NCI-H1092 (cell line): ENCODE measurements at regions not wholly inside any gene's neighbourhood (a gene's known extent, or its start where the extent isn't known, plus 50 kb on each side); places are given as distances from the start of the nearest gene placed in this dataset.

Experiments
- DNase-seq: peaks from one replicate; lab custom pipeline; 2025; lab: John Stamatoyannopoulos, UW

DNA sequence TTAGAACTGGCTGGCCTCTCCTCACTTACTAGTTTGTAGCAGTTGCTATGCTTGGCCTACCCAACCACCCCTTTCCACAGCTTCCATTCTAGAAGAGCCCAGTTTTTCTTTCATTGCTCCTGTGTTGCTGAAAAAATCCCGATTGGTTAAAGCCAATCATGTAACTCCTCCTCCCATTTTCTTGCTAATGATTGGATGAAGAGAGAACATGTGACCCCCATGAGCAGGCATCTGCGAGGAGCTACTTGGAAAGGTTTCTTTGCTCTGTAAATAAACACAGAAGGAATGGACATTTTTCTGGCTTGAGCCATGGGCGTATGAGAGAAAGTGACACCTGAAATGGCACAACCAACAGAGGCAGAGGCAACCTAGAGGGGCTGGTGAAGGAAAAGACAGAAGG is 773.8 kb upstream of the TBX3 start:
- DNase-seq, result no peak

DNA sequence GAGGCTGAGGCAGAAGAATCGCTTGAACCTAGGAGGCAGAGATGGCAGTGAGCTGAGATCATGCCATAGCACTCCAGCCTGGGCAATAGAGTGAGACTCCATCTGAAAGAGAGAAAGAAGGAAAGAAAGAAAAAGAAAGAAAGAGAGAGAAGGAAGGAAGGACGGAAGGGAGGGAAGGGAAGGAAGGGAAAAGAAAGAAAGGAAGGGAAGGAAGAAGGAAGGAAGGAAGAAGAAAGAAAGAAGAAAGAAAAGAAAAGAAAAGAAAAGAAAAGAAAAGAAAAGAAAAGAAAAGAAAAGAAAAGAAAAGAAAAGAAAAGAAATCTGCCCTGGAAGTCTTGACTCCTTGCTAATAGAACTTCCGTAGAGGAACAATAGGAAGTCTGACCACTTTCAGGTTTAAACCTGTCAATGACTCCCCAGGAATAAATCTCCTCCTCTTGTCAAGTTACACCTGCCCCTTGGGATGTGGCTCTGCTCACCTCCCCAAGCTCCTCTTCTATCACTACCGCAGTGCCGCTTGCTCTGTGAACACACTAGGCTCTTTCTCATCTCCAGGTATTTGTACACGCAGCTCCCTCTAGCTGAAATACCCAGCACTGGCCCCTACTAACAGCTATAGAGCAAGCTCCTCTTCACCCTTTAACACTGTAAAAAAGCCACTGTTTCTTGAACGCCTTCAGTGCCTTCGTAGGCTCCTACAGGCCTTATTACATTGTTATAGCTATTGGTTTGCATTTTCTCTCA is 773.1 kb upstream of the TBX3 start:
- DNase-seq, result no peak

DNA sequence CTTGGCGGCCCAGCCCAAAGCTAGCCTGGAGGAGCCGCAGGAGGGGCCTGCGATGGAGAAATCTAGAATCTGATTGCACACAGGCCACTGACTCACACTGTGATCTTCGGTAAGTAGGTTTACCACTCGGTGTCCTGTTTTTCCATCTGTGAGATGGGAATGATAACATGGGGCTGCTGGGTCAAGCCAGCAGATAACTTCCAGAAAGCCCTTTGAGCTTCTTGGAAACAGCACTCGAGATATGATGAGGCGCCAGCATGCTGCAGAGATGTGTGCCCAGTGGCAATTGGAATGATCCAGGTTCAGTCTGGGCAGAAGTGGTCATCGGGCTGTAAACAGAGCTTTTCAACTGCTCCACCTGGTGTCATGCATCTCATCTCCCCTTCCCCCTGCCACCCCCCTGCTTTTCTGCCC is 771.3 kb upstream of the TBX3 start:
- no peak for DNase-seq

DNA sequence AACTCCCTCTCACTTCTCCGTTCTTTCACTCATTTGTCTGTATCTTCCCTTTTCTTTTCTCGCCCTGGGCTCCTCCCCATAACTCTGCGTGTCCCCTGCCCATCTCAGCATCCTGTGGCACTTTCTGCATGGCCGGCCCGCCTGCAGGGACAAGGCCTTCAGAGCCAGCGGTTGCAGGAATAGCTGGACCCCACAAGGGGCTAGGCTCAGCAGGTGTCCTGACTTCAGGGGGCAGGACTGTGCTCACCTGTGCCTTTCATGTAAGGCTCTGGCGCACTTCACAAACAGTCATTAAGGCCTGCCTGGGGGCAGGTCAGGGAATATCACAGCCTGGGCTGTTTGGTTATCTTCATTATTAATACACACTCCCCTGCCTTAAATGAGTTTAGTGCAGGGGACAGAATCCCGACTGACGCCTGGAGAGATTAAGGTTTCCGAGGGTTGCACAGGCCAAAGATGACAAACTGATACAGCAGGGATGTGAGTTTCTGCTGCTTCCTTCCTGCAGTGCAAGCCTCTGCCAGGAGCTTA is 768.8 kb upstream of the TBX3 start:
- no peak for DNase-seq

DNA sequence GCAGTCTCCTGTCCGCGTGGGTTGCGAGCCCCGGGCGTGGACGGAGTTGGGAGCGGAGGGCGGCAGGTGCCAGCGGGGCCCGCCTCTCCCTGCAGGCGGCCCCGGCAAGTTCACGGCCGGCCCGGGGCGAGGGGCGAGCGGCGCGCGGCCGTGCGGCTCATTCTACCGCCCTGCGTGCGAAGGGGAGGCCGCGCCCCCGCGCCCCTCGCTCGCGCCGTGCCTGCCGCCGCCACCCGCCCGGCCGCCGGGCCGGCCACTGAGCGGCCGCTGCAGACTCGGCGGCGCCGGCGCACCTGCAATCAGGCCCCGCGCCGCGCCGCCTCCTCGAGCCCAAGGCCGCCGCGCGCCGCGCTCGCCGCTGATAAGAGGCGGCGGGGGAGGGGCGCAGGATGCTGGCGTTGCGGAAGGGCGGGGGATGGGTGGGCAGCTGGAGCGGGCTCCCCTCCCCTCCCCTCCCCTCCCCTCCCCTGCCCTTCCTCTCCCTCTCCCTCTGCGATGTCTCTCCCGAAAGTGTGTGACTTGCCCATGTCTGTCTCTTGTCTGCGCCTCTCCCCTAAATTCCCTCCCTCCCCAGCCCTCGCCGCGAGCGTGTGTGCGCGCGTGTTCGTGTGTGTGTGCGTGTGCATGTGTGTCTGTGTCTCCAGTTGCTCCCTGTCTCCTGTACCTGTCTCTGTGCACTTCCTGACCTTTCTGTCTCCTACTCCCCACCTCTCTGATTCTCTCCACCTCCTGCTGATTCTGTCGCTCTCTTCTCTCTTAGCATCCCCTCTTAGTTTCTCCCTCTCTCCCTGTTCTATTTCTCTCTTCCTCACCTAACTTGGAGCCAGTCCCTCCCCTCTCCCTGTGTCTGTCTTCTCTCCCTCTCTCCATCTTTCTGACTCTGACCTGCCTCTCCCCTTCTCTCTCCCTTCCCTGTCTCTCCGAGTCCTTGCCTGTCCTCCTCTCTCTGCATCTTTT is 768.1 kb upstream of the TBX3 start:
- peak; percentile 55 for DNase-seq

DNA sequence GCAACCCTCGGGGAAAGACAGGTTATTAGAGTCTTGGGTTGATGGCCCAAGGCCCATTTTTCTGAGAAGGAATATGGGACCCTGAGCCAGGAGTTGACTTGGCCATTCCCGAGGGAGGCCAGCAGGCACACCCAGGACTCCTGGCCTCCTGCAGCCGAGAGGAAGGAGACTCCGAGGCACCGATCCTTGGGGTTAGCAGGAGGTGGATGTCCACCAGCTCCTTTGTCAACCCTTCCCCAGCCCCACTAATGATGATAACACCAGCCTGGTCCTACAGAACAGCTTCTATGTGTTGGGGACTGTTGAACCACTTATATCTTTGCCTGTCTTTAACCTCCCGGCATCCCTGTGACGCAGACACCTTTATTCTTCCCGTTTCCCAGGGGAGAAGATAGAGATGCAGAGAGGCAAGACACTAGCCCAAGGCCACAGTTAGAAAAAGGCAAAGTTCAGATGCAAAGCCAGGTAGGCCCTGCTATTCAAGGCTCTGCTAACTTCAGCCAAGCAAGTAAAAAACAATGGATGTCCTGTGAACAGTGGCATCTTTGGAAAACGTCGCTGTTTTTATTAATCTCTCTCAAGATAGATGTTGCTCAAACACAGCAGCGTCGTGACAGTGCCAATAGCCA is 767.3 kb upstream of the TBX3 start:
- no peak for DNase-seq

DNA sequence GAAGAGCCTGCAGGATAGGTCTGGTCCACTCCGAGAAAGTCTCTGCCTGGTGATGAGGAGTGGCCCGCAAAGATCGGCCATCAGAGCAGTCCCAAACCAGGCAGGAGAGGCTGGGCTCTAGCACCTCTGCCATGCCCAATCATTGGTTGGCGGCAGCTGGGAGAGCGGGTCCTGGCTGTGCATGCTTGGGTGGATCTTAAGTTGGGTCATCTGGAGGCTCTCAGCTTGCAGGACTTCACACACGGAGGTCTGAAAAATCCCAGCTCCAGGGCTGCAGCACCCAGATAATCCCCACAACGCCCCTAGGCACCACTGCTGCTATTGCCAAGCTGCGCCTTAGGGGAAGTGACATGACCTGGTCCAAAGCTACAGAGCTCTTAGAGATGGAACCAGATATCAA is 766.7 kb upstream of the TBX3 start:
- DNase-seq, result no peak

DNA sequence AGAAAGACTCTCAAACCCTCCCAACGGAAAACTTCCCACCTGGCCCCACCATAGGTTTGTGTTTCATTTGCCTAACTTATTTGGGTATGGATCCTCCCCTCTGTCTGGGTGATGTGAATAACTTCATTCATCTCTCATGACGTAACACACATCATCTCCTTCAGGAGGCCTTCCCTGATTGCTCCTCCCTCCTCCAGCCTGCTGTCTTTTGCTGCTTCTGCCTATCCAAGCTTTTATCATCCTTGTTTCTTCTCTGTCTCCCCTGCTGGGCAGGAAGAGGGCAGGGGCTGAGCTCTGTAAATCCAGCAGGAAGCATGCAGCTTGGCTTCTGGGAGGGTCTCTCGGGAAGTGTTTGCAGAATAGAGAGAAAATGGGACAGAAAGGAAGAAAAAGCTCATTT is 766.0 kb upstream of the TBX3 start:
- DNase-seq, result no peak

DNA sequence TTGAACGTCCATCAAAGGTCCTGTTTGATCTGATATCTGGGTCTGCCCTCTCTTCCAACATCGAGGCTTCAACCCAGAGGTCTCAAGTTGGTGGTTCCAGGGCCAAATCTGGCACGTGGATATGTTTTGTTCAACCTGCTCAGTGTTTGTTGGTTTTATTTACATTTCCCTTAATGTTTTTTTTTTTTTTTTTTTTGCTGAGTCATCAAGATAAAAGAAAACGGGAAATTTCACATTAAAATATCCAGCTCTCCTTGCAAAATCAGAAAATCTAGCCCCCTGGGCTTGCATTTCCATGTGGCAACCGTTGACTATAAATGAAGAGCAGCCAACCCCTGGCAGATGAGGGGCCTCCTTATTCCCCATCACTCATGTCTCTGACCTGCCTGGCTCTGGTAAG is 765.6 kb upstream of the TBX3 start:
- no peak for DNase-seq

DNA sequence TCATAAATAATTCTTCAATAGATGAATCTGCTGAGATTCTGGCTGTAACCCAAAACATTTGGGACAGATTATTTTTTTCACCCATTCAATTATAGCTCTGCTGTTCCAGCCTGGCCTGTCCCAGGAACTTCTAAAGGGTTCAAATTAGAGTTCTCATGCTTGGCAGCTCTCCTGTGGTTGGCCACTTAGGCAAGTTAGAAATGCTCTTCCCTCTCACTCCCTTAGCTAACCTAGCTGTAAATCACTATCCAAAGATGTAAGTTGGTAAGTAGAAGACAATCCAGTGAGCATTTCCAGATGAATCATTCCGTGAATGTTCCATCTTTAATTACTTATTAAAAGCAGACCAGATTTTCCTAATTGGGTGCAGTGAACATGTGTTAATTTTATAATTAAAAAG is 760.4 kb upstream of the TBX3 start:
- DNase-seq, result no peak

DNA sequence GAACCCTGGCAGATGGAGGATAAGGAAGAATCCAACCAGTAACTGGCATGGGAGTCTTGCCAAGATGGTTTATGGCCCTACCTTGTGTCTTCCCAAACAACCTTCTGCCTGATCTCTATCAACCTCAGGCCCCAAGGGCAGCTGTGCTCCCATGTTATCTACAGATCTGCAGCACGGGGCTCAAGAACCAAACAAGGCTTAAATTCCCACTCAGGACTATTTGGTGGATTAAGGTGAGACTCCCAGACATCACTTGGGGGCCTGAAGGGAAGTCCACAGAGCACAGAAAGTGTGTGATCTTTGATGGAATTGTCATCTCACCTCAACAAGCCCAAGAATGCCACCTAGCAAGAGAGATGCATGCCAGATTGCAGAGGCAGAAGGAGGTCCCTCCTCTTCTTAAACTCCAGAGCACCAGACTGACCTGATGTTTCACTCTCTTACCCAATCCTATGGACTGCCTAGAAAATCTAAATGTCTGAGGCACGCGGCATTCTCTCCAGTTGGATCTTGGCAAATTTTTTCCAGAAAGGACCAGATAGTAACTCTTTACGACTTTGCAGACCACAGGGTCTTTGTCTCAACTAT is 759.5 kb upstream of the TBX3 start:
- DNase-seq, result no peak

DNA sequence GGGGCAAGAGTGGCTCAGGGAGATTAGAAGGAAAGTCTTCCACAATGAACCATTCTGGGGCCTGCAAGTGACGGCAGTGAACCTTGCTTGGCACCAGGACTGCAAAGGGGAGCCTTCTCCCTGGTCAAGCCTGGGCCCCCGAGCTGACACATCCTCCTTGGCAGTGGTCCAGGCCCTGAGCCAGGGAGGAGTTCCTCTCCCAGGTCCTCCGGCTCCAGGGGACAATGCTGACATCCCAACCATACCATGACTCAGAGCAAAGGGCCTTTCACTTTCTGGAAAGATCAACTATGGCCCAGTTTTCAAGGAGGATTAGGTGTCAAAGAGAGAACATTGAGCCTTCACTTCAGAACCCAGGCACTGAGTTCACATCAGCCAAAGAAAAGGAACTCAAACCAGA is 756.5 kb upstream of the TBX3 start:
- DNase-seq, result no peak

DNA sequence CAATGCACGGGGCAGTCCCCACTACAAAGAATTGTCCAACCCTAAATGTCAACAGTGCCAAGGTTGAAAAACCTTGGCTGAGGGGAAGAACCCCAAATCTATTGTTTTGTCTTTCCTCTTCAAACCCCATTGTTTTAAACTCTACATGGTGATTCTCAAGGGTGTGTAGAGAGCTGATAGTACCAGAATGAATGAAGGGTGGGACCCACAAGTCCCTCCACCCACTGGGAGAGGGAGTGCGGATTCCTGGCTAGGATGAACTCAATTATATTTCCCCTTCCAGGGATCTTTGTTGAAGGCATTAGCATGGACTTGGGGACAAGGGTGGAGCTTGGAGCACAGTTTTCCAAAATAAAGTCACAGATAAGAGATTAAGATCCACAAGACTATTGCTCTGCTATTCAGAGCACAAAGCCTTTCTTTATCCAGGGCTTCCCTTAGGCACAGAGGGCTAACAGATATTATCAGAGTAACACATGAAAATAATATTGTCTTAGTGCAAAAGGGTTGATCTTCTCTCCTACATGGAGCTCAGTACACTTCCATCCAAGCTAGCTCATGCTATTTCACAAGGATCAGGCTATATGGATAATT is 755.1 kb upstream of the TBX3 start:
- no peak for DNase-seq

DNA sequence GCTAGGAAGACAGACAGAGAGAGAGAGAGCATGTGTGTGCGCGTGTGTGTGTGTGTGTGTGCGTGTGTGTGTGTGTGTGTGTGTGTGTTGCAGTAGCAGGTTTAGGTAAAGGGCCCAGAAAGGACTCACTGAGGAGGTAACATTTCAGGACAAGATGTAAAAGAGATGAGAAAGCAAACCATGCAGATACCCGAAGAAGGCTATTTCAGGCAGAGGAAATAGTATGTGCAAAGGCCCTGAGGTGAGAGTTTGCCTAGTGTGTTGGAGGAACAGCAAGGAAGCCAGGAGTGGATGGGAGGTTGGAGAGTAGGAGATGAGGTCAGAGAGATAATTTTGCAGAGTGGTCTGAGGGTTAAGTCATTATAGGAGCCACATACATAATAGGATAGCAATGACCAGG is 754.3 kb upstream of the TBX3 start:
- no peak for DNase-seq

DNA sequence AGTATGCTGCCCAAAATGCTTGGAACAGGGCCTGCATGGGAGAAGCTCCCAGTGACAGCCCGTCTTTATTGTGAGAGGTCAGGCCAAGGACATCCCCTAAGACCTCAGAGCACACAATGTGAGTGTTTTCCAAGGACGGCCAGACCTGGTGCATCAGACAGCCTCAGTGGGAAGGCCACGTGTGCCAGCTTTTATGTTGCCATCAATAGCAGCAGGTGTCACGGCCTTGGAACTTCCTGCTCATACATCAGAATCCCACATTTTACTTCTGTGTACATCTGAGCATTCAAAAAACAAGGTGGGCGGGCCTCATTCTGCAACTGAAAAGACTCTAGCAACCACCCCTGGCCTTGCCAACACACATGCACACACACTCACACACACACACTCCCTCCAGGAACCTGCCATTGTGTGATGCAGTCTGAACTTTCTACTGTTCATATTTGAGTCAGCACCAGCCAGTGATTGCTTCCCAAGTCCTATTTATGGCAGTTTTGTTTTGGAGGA is 753.1 kb upstream of the TBX3 start:
- DNase-seq, result no peak

DNA sequence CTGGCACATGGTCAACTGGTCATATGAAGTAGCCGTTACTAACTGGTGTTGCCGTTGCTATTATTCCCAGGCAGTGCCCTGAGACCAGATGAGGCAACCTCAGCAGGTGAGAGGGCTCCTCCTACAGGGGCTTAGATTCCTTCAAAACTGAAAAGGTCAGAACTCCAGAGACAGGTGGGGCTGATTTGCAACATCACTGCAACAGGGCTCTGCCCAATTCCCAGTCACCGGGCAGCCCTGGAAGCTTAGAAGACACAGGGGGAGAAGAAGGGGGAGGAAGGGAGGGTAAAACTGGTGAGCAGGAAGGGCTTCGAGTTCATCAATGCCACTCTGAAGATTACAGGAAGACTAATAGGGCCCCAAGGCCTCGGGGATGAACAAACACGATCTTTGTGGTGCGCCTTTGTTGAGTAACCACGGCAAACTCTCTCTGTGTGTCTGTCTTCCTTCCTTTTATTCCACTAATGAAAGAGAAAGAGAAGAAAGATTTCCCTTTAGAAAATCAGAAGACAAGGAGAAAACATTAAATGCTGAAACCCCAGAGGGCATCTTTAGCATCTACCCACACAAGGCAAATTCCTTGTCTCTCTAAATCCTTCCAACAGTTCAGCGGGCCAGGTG is 749.1 kb upstream of the TBX3 start:
- no peak for DNase-seq

DNA sequence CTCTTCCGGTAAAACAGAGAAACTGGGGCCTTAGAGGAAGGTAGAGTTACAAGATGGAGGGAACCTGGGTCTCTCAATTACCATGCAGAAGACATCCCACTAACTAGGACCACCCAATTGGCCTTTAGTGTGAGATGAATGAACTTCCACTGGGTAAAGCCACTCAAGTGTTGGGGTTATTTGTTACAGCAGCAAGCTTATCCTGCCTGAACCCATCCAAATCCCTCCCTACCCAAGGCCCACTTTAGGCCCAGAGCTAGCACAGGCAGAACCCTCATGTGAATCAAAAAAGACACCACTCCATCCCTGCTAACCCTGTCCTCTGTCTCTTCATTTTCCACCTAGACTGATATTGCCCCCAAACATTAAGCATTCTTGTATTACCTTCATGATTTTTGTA is 746.7 kb upstream of the TBX3 start:
- no peak for DNase-seq

DNA sequence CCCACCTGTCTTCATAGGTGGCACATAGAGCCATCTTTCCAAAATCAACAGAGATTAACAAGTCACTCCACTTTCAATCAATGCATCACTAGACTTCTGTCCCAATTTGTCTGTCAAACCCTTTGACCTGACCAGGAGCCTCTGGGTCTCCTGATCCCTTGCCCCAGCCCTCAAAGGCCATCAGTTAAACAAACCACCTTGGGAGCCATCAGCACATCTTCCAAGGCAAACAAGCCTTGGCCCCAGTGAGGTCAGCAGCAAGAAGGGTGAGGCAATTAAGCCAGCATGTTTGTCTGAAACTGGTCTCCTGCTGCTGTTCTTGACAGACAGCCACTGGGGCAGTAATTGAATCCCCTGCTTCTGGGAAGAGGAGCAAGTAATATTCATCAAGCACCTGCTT is 742.8 kb upstream of the TBX3 start:
- no peak for DNase-seq

DNA sequence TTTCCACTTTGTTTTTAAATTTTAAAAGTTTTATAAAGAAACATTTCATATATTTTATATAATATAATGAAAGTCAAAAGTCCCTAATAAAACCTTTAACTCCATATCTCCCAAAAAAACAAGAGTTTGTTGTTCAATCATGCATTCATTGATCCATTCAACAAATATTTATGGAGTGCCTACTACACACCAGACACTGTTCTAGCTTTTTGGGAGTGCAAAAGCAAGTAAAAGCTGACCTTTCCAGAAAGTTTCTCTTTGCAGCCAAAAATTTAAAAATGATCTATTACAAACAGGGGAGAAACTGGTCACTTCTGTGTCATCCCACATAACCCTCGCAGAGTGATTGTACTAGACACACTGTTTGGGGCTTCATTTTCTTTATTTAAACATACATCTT is 740.0 kb upstream of the TBX3 start:
- DNase-seq, result no peak

DNA sequence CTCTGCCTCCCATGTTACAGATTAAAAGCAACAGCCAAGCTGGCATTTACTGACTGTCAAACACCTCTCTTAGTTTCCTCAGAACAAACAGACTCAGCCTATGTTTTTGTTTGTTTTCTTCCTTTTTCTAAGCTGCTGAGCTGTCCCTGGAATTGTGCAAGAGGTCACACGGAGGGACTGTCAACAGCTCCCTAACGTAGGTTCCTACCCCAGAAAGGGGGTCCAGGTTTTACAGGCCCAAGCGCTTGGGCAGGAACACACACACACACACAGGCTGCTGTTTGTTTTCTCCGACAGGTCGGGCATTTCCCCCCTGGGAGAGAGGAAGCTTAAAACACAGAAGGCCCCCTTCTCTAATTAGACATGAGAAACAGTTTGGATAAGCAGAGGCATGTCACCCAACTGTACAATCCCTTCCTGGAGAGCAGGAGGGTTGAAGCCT is 739.6 kb upstream of the TBX3 start:
- no peak for DNase-seq
